ENCODE measurements at regions not wholly inside any gene's neighbourhood (a gene's known extent, or its start where the extent isn't known, plus 50 kb on each side); places are given as distances from the start of the nearest gene placed in this dataset.

GRCh38 chr5:53369681-53370080, 110.7 kb upstream of the FST start:
- Mint-ChIP-seq H3K36me3 (no peaks in the 10 kb centered on the region), H3K27me3 (no peaks in the 10 kb centered on the region), H3K4me3 (no peak overlapping the region), H3K27ac (no peak overlapping the region), H3K4me1 (no peaks in the 10 kb centered on the region), H3K9me3 (peaks cover 0 to 7% (median 0%) of the 10 kb centered on the region in 7 donors)
- Histone ChIP-seq H3K9me3 (ENCODE audit: control insufficient read depth in 2 of 2, low read length in 2 of 2) (no peaks in the 10 kb centered on the region), H3K27me3 (ENCODE audit: control insufficient read depth, insufficient read depth, low read length) (no peaks in the 10 kb centered on the region), H3K27ac (ENCODE audit: insufficient read depth, low read length, poor library complexity, severe bottlenecking) (no peak overlapping the region), H3K4me3 (ENCODE audit: low read depth, low read length) (no peak overlapping the region), H3K36me3 (ENCODE audit: control insufficient read depth, insufficient read depth, low read length) (no peaks in the 10 kb centered on the region), H3K4me1 (ENCODE audit: control insufficient read depth, insufficient read depth, low read length, poor library complexity, severe bottlenecking) (no peaks in the 10 kb centered on the region)
- DNase-seq, result no peak
- no peak for ATAC-seq (ENCODE audit: low read depth in 2 of 2)

GRCh38 chr5:53373451-53374158, 106.8 kb upstream of the FST start:
- peaks cover 0 to 6% (median 1%) of the 10 kb centered on the region in 7 donors for H3K9me3 Mint-ChIP-seq
- H3K27me3 Mint-ChIP-seq, result no peaks in the 10 kb centered on the region
- no peak overlapping the region for H3K27ac Mint-ChIP-seq

GRCh38 chr5:53376853-53377252, 103.6 kb upstream of the FST start:
- H3K9me3 Mint-ChIP-seq, result peaks cover 0 to 5% (median 1%) of the 10 kb centered on the region in 7 donors
- H3K27ac ChIP-seq (ENCODE audit: insufficient read depth, low read length, poor library complexity, severe bottlenecking), result no peak overlapping the region
- no peak overlapping the region for H3K27ac Mint-ChIP-seq
- no peaks in the 10 kb centered on the region for H3K27me3 ChIP-seq (ENCODE audit: control insufficient read depth, insufficient read depth, low read length)
- no peaks in the 10 kb centered on the region for H3K9me3 ChIP-seq (ENCODE audit: control insufficient read depth in 2 of 2, low read length in 2 of 2)
- no peak for DNase-seq
- ATAC-seq (ENCODE audit: low read depth in 2 of 2), result no peak
- no peak overlapping the region for H3K4me3 Mint-ChIP-seq
- no peaks in the 10 kb centered on the region for H3K36me3 ChIP-seq (ENCODE audit: control insufficient read depth, insufficient read depth, low read length)
- no peaks in the 10 kb centered on the region for H3K27me3 Mint-ChIP-seq
- H3K4me1 ChIP-seq (ENCODE audit: control insufficient read depth, insufficient read depth, low read length, poor library complexity, severe bottlenecking), result no peaks in the 10 kb centered on the region
- H3K4me3 ChIP-seq (ENCODE audit: low read depth, low read length), result no peak overlapping the region
- H3K4me1 Mint-ChIP-seq, result no peaks in the 10 kb centered on the region
- H3K36me3 Mint-ChIP-seq, result no peaks in the 10 kb centered on the region

More at GRCh38 chr5:53373451-53374158, 106.8 kb upstream of the FST start:
- Histone ChIP-seq H3K4me1 (ENCODE audit: control insufficient read depth, insufficient read depth, low read length, poor library complexity, severe bottlenecking) (no peaks in the 10 kb centered on the region), H3K27me3 (ENCODE audit: control insufficient read depth, insufficient read depth, low read length) (no peaks in the 10 kb centered on the region), H3K36me3 (ENCODE audit: control insufficient read depth, insufficient read depth, low read length) (no peaks in the 10 kb centered on the region), H3K9me3 (ENCODE audit: control insufficient read depth in 2 of 2, low read length in 2 of 2) (no peaks in the 10 kb centered on the region), H3K4me3 (ENCODE audit: low read depth, low read length) (no peak overlapping the region), H3K27ac (ENCODE audit: insufficient read depth, low read length, poor library complexity, severe bottlenecking) (no peak overlapping the region)
- H3K4me3 Mint-ChIP-seq, result no peak overlapping the region
- H3K36me3 Mint-ChIP-seq, result no peaks in the 10 kb centered on the region
- H3K4me1 Mint-ChIP-seq, result no peaks in the 10 kb centered on the region
- DNase-seq, result no peak
- no peak for ATAC-seq (ENCODE audit: low read depth in 2 of 2)

GRCh38 chr5:53378190-53378589, 102.2 kb upstream of the FST start:
- ATAC-seq (ENCODE audit: low read depth in 2 of 2) (no peak), DNase-seq (no peak)
- Mint-ChIP-seq H3K4me3 (no peak overlapping the region), H3K36me3 (no peaks in the 10 kb centered on the region), H3K4me1 (no peaks in the 10 kb centered on the region), H3K9me3 (peaks cover 0 to 5% (median 0%) of the 10 kb centered on the region in 7 donors), H3K27me3 (no peaks in the 10 kb centered on the region), H3K27ac (no peak overlapping the region)
- Histone ChIP-seq H3K27me3 (ENCODE audit: control insufficient read depth, insufficient read depth, low read length) (no peaks in the 10 kb centered on the region), H3K27ac (ENCODE audit: insufficient read depth, low read length, poor library complexity, severe bottlenecking) (no peak overlapping the region), H3K4me1 (ENCODE audit: control insufficient read depth, insufficient read depth, low read length, poor library complexity, severe bottlenecking) (no peaks in the 10 kb centered on the region), H3K4me3 (ENCODE audit: low read depth, low read length) (no peak overlapping the region), H3K9me3 (ENCODE audit: control insufficient read depth in 2 of 2, low read length in 2 of 2) (no peaks in the 10 kb centered on the region), H3K36me3 (ENCODE audit: control insufficient read depth, insufficient read depth, low read length) (no peaks in the 10 kb centered on the region)

- H3K4me1 ChIP-seq (ENCODE audit: control insufficient read depth, insufficient read depth, low read length, poor library complexity, severe bottlenecking), result no peaks in the 10 kb centered on the region
- H3K4me3 ChIP-seq (ENCODE audit: low read depth, low read length), result no peak overlapping the region
- Mint-ChIP-seq H3K9me3 (peaks cover 0 to 5% (median 0%) of the 10 kb centered on the region in 7 donors), H3K27me3 (no peaks in the 10 kb centered on the region), H3K27ac (no peak overlapping the region), H3K4me1 (no peaks in the 10 kb centered on the region), H3K36me3 (no peaks in the 10 kb centered on the region), H3K4me3 (no peak overlapping the region)
- ATAC-seq (ENCODE audit: low read depth in 2 of 2) (no peak), DNase-seq (no peak)
- no peaks in the 10 kb centered on the region for H3K9me3 ChIP-seq (ENCODE audit: control insufficient read depth in 2 of 2, low read length in 2 of 2)
- no peak overlapping the region for H3K27ac ChIP-seq (ENCODE audit: insufficient read depth, low read length, poor library complexity, severe bottlenecking)
- no peaks in the 10 kb centered on the region for H3K36me3 ChIP-seq (ENCODE audit: control insufficient read depth, insufficient read depth, low read length)
- H3K27me3 ChIP-seq (ENCODE audit: control insufficient read depth, insufficient read depth, low read length), result no peaks in the 10 kb centered on the region
Measured at GRCh38 chr5:53378590-53379247, 101.7 kb upstream of the FST start.

- H3K9me3 ChIP-seq (ENCODE audit: control insufficient read depth in 2 of 2, low read length in 2 of 2), result no peaks in the 10 kb centered on the region
- no peak overlapping the region for H3K4me3 ChIP-seq (ENCODE audit: low read depth, low read length)
- H3K4me1 Mint-ChIP-seq, result no peaks in the 10 kb centered on the region
- no peaks in the 10 kb centered on the region for H3K36me3 ChIP-seq (ENCODE audit: control insufficient read depth, insufficient read depth, low read length)
- no peaks in the 10 kb centered on the region for H3K27me3 ChIP-seq (ENCODE audit: control insufficient read depth, insufficient read depth, low read length)
- H3K9me3 Mint-ChIP-seq, result peaks cover 0 to 10% (median 5%) of the 10 kb centered on the region in 7 donors
- no peaks in the 10 kb centered on the region for H3K36me3 Mint-ChIP-seq
- DNase-seq (no peak), ATAC-seq (ENCODE audit: low read depth in 2 of 2) (no peak)
- H3K4me3 Mint-ChIP-seq, result no peak overlapping the region
- no peaks in the 10 kb centered on the region for H3K4me1 ChIP-seq (ENCODE audit: control insufficient read depth, insufficient read depth, low read length, poor library complexity, severe bottlenecking)
- no peaks in the 10 kb centered on the region for H3K27me3 Mint-ChIP-seq
- no peak overlapping the region for H3K27ac ChIP-seq (ENCODE audit: insufficient read depth, low read length, poor library complexity, severe bottlenecking)
- H3K27ac Mint-ChIP-seq, result no peak overlapping the region
Measured at GRCh38 chr5:53386341-53386740, 94.1 kb upstream of the FST start.

GRCh38 chr5:53389093-53389492, 91.3 kb upstream of the FST start:
- H3K4me3 ChIP-seq (ENCODE audit: low read depth, low read length), result no peak overlapping the region
- no peaks in the 10 kb centered on the region for H3K4me1 ChIP-seq (ENCODE audit: control insufficient read depth, insufficient read depth, low read length, poor library complexity, severe bottlenecking)
- H3K4me1 Mint-ChIP-seq, result no peaks in the 10 kb centered on the region
- no peaks in the 10 kb centered on the region for H3K36me3 Mint-ChIP-seq
- H3K27me3 Mint-ChIP-seq, result no peaks in the 10 kb centered on the region
- H3K9me3 ChIP-seq (ENCODE audit: control insufficient read depth in 2 of 2, low read length in 2 of 2), result no peaks in the 10 kb centered on the region
- H3K36me3 ChIP-seq (ENCODE audit: control insufficient read depth, insufficient read depth, low read length), result no peaks in the 10 kb centered on the region
- ATAC-seq (ENCODE audit: low read depth in 2 of 2) (no peak), DNase-seq (no peak)
- H3K27me3 ChIP-seq (ENCODE audit: control insufficient read depth, insufficient read depth, low read length), result no peaks in the 10 kb centered on the region
- peaks cover 0 to 11% (median 5%) of the 10 kb centered on the region in 7 donors for H3K9me3 Mint-ChIP-seq
- no peak overlapping the region for H3K4me3 Mint-ChIP-seq
- H3K27ac ChIP-seq (ENCODE audit: insufficient read depth, low read length, poor library complexity, severe bottlenecking), result no peak overlapping the region
- H3K27ac Mint-ChIP-seq, result no peak overlapping the region

- H3K27ac ChIP-seq (ENCODE audit: insufficient read depth, low read length, poor library complexity, severe bottlenecking), result no peak overlapping the region
- DNase-seq, result no peak
- Mint-ChIP-seq H3K36me3 (no peaks in the 10 kb centered on the region), H3K9me3 (peaks cover 0 to 11% (median 2%) of the 10 kb centered on the region in 7 donors), H3K4me1 (no peaks in the 10 kb centered on the region), H3K4me3 (no peak overlapping the region), H3K27me3 (no peaks in the 10 kb centered on the region), H3K27ac (no peak overlapping the region)
- no peak for ATAC-seq (ENCODE audit: low read depth in 2 of 2)
- no peaks in the 10 kb centered on the region for H3K36me3 ChIP-seq (ENCODE audit: control insufficient read depth, insufficient read depth, low read length)
- H3K4me3 ChIP-seq (ENCODE audit: low read depth, low read length), result no peak overlapping the region
- no peaks in the 10 kb centered on the region for H3K9me3 ChIP-seq (ENCODE audit: control insufficient read depth in 2 of 2, low read length in 2 of 2)
- H3K4me1 ChIP-seq (ENCODE audit: control insufficient read depth, insufficient read depth, low read length, poor library complexity, severe bottlenecking), result no peaks in the 10 kb centered on the region
- H3K27me3 ChIP-seq (ENCODE audit: control insufficient read depth, insufficient read depth, low read length), result no peaks in the 10 kb centered on the region
Measured at GRCh38 chr5:53392073-53392472, 88.4 kb upstream of the FST start.

All from CD4-positive, CD25-positive, alpha-beta regulatory T cell (primary cell).